Upper lobe of left lung (tissue), 4 donors: ENCODE measurements at regions not wholly inside any gene's neighbourhood (a gene's known extent, or its start where the extent isn't known, plus 50 kb on each side); places are given as distances from the start of the nearest gene placed in this dataset.

Experiments used
- EP300 ChIP-seq, 4 donors: sonication (generic); formaldehyde crosslinking; IDR thresholded peaks; one replicate each; pipeline ENCODE4 v1.5.1; 2017; ENCODE audit warnings: antibody characterized with exemption in 4 of 4, control low read depth in 2 of 4
- POLR2A ChIP-seq, 4 donors: fragments of 450-650 bp; IDR thresholded peaks; one replicate each; pipeline ENCODE4 v1.5.1; 2016 to 2017; ENCODE audit warnings: antibody characterized with exemption in 4 of 4, mild to moderate bottlenecking in 2 of 4
- POLR2AphosphoS5 ChIP-seq, 2 donors: sonication (generic); formaldehyde crosslinking; IDR thresholded peaks; one replicate each; pipeline ENCODE4 v1.5.1; 2017; ENCODE audit warnings: antibody characterized with exemption in 2 of 2
- TF ChIP-seq, protein P1 (sequence below), 6 experiments: fragments of 450-650 bp in 4 of 6; fragments of 200-600 bp in 2 of 6; sonication (generic) in 2 of 6; IDR thresholded peaks; one replicate each; pipeline ENCODE4 v1.5.1; 2016 to 2019; ENCODE audit warnings: antibody characterized with exemption in 6 of 6

DNA sequence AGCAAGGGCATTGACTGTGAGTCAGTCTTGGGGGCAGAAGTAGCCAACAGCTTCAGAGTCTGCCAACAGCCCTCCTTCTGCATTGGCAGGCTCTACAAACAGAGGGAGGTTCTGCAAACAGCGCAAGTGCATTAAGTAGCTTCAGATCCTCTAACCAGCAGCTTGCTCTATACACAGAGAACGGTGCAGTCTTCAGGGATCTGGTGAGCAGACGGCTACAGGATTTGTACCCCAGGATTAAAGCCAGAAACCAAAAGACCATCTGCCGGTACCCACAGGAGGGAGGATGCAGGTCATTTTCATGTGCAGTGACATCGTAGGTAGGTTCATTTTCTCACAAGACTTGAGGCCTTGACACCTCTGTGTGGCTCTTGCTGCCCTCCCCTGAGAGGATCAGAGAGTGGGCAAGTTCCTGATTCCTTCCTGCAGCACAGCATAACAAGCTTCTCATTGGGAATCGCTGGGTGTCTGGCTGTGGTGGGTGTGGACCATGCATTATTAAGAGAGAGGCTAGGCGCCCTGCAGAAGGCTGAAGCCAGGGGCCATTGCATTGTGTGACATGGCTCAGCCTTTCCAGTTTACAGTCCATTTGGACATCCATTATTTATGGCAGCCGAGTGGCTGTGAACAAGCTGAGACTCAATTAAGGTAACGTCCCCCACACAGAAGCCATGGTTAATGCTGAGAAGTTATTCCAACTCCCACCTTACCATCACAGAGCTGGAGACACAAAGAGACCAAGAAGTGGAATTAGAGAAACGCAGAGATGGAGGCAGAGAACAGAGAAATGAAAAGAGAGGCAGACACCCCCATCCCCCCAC lies 250.0 kb downstream of the LRFN2 start:
- TF ChIP-seq, protein P1, sequence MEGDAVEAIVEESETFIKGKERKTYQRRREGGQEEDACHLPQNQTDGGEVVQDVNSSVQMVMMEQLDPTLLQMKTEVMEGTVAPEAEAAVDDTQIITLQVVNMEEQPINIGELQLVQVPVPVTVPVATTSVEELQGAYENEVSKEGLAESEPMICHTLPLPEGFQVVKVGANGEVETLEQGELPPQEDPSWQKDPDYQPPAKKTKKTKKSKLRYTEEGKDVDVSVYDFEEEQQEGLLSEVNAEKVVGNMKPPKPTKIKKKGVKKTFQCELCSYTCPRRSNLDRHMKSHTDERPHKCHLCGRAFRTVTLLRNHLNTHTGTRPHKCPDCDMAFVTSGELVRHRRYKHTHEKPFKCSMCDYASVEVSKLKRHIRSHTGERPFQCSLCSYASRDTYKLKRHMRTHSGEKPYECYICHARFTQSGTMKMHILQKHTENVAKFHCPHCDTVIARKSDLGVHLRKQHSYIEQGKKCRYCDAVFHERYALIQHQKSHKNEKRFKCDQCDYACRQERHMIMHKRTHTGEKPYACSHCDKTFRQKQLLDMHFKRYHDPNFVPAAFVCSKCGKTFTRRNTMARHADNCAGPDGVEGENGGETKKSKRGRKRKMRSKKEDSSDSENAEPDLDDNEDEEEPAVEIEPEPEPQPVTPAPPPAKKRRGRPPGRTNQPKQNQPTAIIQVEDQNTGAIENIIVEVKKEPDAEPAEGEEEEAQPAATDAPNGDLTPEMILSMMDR (IDR thresholded peaks at IDR 0.05): no peak
- TF ChIP-seq POLR2A (IDR thresholded peaks at IDR 0.05) (no peak), EP300 (IDR thresholded peaks at IDR 0.05) (no peak), POLR2AphosphoS5 (IDR thresholded peaks at IDR 0.05) (no peak)
